HK-2 (cell line): ENCODE measurements at regions not wholly inside any gene's neighbourhood (a gene's known extent, or its start where the extent isn't known, plus 50 kb on each side); places are given as distances from the start of the nearest gene placed in this dataset.

ENCODE experiments used
- DNase-seq: peaks from one replicate; pipeline ENCODE4 v3.0.0-alpha.2; 2018; ENCODE audit not compliant: unreplicated experiment

GRCh38 chr9:119086590-119086989 is 282.6 kb downstream of the BRINP1 start:
- no peak for DNase-seq

DNA sequence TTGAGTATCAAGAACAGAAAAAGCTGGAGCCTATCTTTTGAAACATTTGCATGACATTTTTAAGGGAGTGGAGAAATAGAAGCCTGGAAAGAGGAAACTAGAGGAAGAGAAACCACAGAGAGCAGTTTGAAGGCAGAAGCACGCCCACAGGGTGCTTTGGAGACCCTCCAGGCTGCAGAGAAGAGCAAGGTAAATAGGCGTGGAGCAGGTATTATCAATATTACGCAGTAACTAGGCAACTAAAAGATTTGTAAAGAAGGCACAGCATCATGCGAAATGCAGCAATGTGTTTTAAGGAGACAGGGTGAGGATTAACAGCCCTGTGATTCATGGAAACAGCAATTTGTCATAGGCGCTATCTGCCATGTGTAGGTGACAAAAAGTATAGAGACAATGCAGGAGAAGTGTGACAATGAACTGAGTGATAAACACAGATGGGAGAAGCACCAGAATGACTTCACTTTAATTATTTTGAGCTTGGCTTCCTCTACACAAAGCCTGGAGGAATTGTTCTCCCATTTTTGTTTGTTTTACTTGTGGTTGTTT is 281.2 kb downstream of the BRINP1 start:
- no peak for DNase-seq

GRCh38 chr9:119091074-119091473 is 278.2 kb downstream of the BRINP1 start:
- DNase-seq: no peak

GRCh38 chr9:119092125-119092524 is 277.1 kb downstream of the BRINP1 start:
- DNase-seq: no peak

DNA sequence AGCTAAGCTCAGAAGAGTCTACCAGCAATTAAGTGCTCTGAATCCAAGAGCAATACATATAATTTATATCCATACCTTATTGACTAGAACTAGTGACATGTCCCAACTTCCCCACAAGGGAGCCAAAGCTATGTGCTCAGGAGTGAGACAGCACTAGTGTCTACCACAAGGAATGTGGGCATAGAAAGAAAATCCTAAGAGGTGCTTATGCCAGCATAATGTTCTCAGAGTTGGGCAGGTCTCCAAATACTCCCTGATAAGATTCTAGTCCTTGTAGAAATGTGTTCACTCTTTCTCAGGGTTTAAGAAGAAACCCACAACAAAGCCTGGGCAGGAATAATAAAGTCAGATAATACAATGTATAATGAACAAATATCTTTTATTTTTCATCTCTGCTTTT is 275.1 kb downstream of the BRINP1 start:
- no peak for DNase-seq

- no peak for DNase-seq
These were observed 274.2 kb downstream of the BRINP1 start for GRCh38 chr9:119095072-119095471.

DNA sequence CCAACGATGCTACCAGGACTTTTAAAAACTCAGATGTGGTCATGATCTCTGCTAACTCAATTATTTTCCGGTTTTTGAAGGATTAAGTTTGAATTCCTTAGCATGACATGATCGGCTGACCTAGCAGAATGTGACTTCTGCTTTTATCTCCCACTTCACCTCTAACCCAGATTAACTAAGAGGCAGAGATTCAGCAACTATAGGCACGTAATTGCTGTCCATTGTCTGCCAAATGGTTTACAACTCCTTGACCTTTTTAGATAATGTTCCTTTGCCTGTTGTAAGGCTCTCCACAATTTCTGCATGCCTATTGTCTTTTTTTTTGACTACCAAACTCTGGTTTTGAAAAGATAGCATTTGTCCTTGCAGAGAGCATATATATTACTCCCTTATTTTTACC is 268.2 kb downstream of the BRINP1 start:
- no peak for DNase-seq

DNA sequence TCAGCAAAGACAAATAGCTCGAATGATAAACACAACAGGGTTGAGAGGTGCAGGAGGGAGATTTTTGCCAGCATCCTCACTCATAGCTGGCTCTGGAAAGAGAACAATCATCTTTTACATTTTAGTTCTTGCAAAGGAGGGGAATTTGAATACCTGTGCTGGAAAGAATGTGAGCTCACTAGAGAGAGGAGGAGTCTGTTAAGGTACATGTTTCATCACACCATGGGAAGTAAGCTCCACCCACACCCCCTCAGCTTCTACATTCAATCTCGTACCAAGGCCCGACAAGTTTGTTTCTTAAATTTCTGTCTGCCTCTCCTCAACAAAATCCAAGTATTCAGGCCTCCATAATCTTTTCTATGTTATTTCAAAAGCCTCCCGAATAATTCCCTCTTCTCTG is 254.6 kb downstream of the BRINP1 start:
- DNase-seq: no peak
